HL-60 (cell line): ENCODE measurements at regions not wholly inside any gene's neighbourhood (a gene's known extent, or its start where the extent isn't known, plus 50 kb on each side); places are given as distances from the start of the nearest gene placed in this dataset.

Experiments
- CTCF ChIP-seq: IDR thresholded peaks from one replicate; pipeline ENCODE4 v1.5.1; 2011; ENCODE audit warnings: low read length, control low read depth, inconsistent platforms; ENCODE audit not compliant: insufficient read depth
- GABPA ChIP-seq: IDR thresholded peaks from 2 replicates; pipeline ENCODE4 v1.6.1; 2012; ENCODE audit warnings: low read depth
- REST ChIP-seq: IDR thresholded peaks from 2 replicates; pipeline ENCODE4 v1.6.1; 2012; ENCODE audit warnings: low read depth; ENCODE audit not compliant: insufficient replicate concordance

GRCh38 chr11:104306862-104307474, 143.0 kb upstream of the PDGFD start:
- TF ChIP-seq REST, result no peak
- no peak for TF ChIP-seq CTCF
- no peak for TF ChIP-seq GABPA
